ENCODE measurements at regions not wholly inside any gene's neighbourhood (a gene's known extent, or its start where the extent isn't known, plus 50 kb on each side); places are given as distances from the start of the nearest gene placed in this dataset.

GRCh38 chr1:229726061-229726460, 100.0 kb downstream of the URB2 start:
- intact Hi-C loops (cut with micrococcal nuclease) = no loop called here
- no TSS peak for BruUV-seq (replicated peaks)
- TF ChIP-seq CTCF (conservative IDR thresholded peaks at IDR 0.05; ENCODE audit: low read depth, low read length) (no peak), EZH2phosphoT487 (IDR thresholded peaks at IDR 0.05; ENCODE audit: borderline replicate concordance, low read length) (no peak), EZH2 (IDR thresholded peaks at IDR 0.05; ENCODE audit: low read length, unreplicated experiment) (no peak)
- H3K27ac ChIP-seq (ENCODE audit: low read length) = no peak overlapping the region
- H3K4me3 ChIP-seq (ENCODE audit: low read length) = no peak overlapping the region
- H3K9me2 ChIP-seq (replicated peaks; ENCODE audit: low read length) = no peaks in the 10 kb centered on the region
- H3F3A ChIP-seq (ENCODE audit: low read length, unreplicated experiment) = no peaks in the 10 kb centered on the region
- ChIA-PET CTCF (no interaction called here), POLR2A (ENCODE audit: unreplicated experiment) (no interaction called here)
- H3K4me2 ChIP-seq (ENCODE audit: low read length) = no peak overlapping the region
- no peak for ATAC-seq
- H3K9ac ChIP-seq (ENCODE audit: low read length) = no peak overlapping the region
- no peak overlapping the region for H2AFZ ChIP-seq (ENCODE audit: low read length)
- H3K9me3 ChIP-seq (ENCODE audit: low read length) = peaks cover 19% of the 10 kb centered on the region
- H3K79me2 ChIP-seq (ENCODE audit: low read length) = no peaks in the 10 kb centered on the region
- H3K4me1 ChIP-seq (ENCODE audit: insufficient read depth, low read length) = no peaks in the 10 kb centered on the region
- no peaks in the 10 kb centered on the region for H4K20me1 ChIP-seq (ENCODE audit: low read length)
- no peak for DNase-seq
- H3K27me3 ChIP-seq (ENCODE audit: low read length) = peaks cover 38% of the 10 kb centered on the region
- H3K36me3 ChIP-seq (ENCODE audit: low read depth, low read length) = no peaks in the 10 kb centered on the region; the same call in 1 of the 2 replicates

GRCh38 chr1:229729916-229730315, 103.9 kb downstream of the URB2 start:
- Histone ChIP-seq H3K4me1 (ENCODE audit: insufficient read depth, low read length) (no peaks in the 10 kb centered on the region), H3K27ac (ENCODE audit: low read length) (no peak overlapping the region), H3F3A (ENCODE audit: low read length, unreplicated experiment) (no peaks in the 10 kb centered on the region), H3K36me3 (ENCODE audit: low read depth, low read length) (no peaks in the 10 kb centered on the region), H3K4me3 (ENCODE audit: low read length) (no peak overlapping the region), H3K79me2 (ENCODE audit: low read length) (no peaks in the 10 kb centered on the region), H3K9me2 (replicated peaks; ENCODE audit: low read length) (no peaks in the 10 kb centered on the region), H2AFZ (ENCODE audit: low read length) (no peak overlapping the region), H3K27me3 (ENCODE audit: low read length) (peaks cover 42% of the 10 kb centered on the region), H3K9ac (ENCODE audit: low read length) (no peak overlapping the region), H3K9me3 (ENCODE audit: low read length) (no peaks in the 10 kb centered on the region), H4K20me1 (ENCODE audit: low read length) (no peaks in the 10 kb centered on the region), H3K4me2 (ENCODE audit: low read length) (no peak overlapping the region)
- DNase-seq (no peak), ATAC-seq (no peak)
- no TSS peak for BruUV-seq (replicated peaks)
- CTCF ChIA-PET = no interaction called here
- POLR2A ChIA-PET (ENCODE audit: unreplicated experiment) = no interaction called here
- intact Hi-C loops (cut with micrococcal nuclease) = no loop called here
- TF ChIP-seq EZH2phosphoT487 (IDR thresholded peaks at IDR 0.05; ENCODE audit: borderline replicate concordance, low read length) (no peak), CTCF (conservative IDR thresholded peaks at IDR 0.05; ENCODE audit: low read depth, low read length) (no peak), EZH2 (IDR thresholded peaks at IDR 0.05; ENCODE audit: low read length, unreplicated experiment) (no peak)

GRCh38 chr1:229730573-229730972, 104.5 kb downstream of the URB2 start:
- H3K4me2 ChIP-seq (ENCODE audit: low read length) = no peak overlapping the region
- H3K79me2 ChIP-seq (ENCODE audit: low read length) = no peaks in the 10 kb centered on the region
- no peaks in the 10 kb centered on the region for H3K4me1 ChIP-seq (ENCODE audit: insufficient read depth, low read length)
- H2AFZ ChIP-seq (ENCODE audit: low read length) = no peak overlapping the region
- H3K36me3 ChIP-seq (ENCODE audit: low read depth, low read length) = no peaks in the 10 kb centered on the region
- DNase-seq (no peak), ATAC-seq (no peak)
- H3K4me3 ChIP-seq (ENCODE audit: low read length) = no peak overlapping the region
- H3K9me3 ChIP-seq (ENCODE audit: low read length) = no peaks in the 10 kb centered on the region
- POLR2A ChIA-PET (ENCODE audit: unreplicated experiment) = no interaction called here
- no peaks in the 10 kb centered on the region for H4K20me1 ChIP-seq (ENCODE audit: low read length)
- BruUV-seq (replicated peaks) = no TSS peak
- no peak overlapping the region for H3K27ac ChIP-seq (ENCODE audit: low read length)
- H3K9me2 ChIP-seq (replicated peaks; ENCODE audit: low read length) = no peaks in the 10 kb centered on the region
- H3K9ac ChIP-seq (ENCODE audit: low read length) = no peak overlapping the region
- H3F3A ChIP-seq (ENCODE audit: low read length, unreplicated experiment) = no peaks in the 10 kb centered on the region
- CTCF ChIA-PET = no interaction called here
- TF ChIP-seq EZH2 (IDR thresholded peaks at IDR 0.05; ENCODE audit: low read length, unreplicated experiment) (no peak), CTCF (conservative IDR thresholded peaks at IDR 0.05; ENCODE audit: low read depth, low read length) (peak; percentile 14; the same call in 1 of the 2 replicates)
- intact Hi-C loops (cut with micrococcal nuclease) = no loop called here
- peaks cover 37% of the 10 kb centered on the region for H3K27me3 ChIP-seq (ENCODE audit: low read length)
